ENCODE measurements at regions not wholly inside any gene's neighbourhood (a gene's known extent, or its start where the extent isn't known, plus 50 kb on each side); places are given as distances from the start of the nearest gene placed in this dataset.

DNA sequence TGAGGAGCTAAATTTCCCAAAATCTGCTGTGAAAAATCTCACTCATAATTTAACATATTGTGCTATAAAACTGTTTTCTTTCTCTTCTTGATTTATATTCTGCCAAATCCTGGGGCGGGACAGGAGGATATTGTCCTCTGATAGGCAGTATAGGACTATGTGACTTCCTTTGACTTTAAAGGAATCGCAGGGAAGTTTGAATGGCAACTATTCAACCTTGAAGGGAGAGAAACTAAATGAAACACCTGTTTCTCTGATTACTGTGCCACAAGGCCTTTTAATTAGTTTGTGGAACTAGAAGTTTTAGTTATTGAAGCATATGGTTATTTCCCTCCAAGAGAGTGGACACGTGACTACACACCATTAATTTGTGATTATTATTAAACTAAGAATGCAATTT, 607.4 kb downstream of the GATA3 start:
- TF ChIP-seq, protein P1, sequence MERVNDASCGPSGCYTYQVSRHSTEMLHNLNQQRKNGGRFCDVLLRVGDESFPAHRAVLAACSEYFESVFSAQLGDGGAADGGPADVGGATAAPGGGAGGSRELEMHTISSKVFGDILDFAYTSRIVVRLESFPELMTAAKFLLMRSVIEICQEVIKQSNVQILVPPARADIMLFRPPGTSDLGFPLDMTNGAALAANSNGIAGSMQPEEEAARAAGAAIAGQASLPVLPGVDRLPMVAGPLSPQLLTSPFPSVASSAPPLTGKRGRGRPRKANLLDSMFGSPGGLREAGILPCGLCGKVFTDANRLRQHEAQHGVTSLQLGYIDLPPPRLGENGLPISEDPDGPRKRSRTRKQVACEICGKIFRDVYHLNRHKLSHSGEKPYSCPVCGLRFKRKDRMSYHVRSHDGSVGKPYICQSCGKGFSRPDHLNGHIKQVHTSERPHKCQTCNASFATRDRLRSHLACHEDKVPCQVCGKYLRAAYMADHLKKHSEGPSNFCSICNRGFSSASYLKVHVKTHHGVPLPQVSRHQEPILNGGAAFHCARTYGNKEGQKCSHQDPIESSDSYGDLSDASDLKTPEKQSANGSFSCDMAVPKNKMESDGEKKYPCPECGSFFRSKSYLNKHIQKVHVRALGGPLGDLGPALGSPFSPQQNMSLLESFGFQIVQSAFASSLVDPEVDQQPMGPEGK (CRISPR knock-in tag; IDR thresholded peaks at IDR 0.05; ENCODE audit: borderline replicate concordance): no peak
- no peak for TF ChIP-seq TOX (CRISPR knock-in tag; IDR thresholded peaks at IDR 0.05; ENCODE audit: borderline replicate concordance)
- no peak for TF ChIP-seq ESRRG (CRISPR knock-in tag; IDR thresholded peaks at IDR 0.05)
- TF ChIP-seq ZFP30 (CRISPR knock-in tag; IDR thresholded peaks at IDR 0.05): no peak
- TF ChIP-seq ZFP3 (CRISPR knock-in tag; IDR thresholded peaks at IDR 0.05): no peak
- no peak for TF ChIP-seq BACH2 (CRISPR knock-in tag; IDR thresholded peaks at IDR 0.05; ENCODE audit: borderline replicate concordance)
- TF ChIP-seq, protein P2, sequence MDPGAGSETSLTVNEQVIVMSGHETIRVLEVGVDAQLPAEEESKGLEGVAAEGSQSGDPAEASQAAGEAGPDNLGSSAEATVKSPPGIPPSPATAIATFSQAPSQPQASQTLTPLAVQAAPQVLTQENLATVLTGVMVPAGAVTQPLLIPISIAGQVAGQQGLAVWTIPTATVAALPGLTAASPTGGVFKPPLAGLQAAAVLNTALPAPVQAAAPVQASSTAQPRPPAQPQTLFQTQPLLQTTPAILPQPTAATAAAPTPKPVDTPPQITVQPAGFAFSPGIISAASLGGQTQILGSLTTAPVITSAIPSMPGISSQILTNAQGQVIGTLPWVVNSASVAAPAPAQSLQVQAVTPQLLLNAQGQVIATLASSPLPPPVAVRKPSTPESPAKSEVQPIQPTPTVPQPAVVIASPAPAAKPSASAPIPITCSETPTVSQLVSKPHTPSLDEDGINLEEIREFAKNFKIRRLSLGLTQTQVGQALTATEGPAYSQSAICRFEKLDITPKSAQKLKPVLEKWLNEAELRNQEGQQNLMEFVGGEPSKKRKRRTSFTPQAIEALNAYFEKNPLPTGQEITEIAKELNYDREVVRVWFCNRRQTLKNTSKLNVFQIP (CRISPR knock-in tag; IDR thresholded peaks at IDR 0.05; ENCODE audit: borderline replicate concordance, low read depth): no peak
- TF ChIP-seq PPARA (CRISPR knock-in tag; IDR thresholded peaks at IDR 0.05; ENCODE audit: borderline replicate concordance): no peak
